ENCODE measurements at regions not wholly inside any gene's neighbourhood (a gene's known extent, or its start where the extent isn't known, plus 50 kb on each side); places are given as distances from the start of the nearest gene placed in this dataset.

DNA sequence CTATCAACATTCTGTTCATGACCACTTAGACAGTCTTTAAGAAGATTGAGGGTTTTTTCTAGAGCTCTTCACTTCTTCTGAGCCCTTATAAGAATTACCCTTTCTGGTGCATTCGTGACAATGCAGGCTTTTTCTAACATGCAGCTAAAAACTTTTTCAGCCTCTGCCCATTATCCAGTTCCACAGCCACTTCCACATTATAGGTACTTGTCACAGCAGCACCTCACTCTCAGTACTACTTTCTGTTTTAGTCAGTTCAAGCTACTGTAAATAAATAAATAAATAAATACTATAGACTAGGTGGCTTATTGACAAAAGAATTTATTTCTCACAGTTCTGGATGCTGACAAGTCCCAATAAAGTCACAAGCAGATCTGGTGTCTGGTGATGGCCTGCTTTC is 284.4 kb upstream of the PKN2 start:
- TF ChIP-seq, protein P1, sequence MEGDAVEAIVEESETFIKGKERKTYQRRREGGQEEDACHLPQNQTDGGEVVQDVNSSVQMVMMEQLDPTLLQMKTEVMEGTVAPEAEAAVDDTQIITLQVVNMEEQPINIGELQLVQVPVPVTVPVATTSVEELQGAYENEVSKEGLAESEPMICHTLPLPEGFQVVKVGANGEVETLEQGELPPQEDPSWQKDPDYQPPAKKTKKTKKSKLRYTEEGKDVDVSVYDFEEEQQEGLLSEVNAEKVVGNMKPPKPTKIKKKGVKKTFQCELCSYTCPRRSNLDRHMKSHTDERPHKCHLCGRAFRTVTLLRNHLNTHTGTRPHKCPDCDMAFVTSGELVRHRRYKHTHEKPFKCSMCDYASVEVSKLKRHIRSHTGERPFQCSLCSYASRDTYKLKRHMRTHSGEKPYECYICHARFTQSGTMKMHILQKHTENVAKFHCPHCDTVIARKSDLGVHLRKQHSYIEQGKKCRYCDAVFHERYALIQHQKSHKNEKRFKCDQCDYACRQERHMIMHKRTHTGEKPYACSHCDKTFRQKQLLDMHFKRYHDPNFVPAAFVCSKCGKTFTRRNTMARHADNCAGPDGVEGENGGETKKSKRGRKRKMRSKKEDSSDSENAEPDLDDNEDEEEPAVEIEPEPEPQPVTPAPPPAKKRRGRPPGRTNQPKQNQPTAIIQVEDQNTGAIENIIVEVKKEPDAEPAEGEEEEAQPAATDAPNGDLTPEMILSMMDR (IDR thresholded peaks at IDR 0.05), result no peak
- no peaks in the 10 kb centered on the region for H3K27me3 ChIP-seq

DNA sequence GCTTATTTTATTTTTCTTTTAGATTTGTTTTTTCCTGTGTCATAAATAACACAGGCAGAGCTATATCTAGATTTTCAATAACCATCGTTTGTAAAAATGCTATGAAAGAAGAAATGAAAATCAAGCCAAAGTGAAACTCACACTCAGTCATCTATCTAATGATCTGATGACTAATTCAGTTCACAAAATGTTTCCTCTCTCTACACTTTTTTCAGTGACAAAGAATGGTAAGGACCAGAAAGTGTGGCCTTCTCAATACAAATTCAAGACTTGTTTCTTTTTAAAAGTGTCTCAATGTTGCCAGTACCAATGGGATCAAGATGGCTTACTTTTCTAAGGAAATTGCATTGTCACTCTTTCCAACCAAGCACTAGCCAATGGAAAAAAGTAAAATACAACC is 282.8 kb upstream of the PKN2 start:
- no peak for DNase-seq (ENCODE audit: low spot score in 2 of 2)
- Histone ChIP-seq H3K36me3 (no peaks in the 10 kb centered on the region), H3K4me1 (no peaks in the 10 kb centered on the region), H3K4me3 (no peak overlapping the region), H3K9me3 (no peaks in the 10 kb centered on the region), H3K27me3 (no peaks in the 10 kb centered on the region), H3K27ac (no peak overlapping the region)
- TF ChIP-seq, protein P1 (IDR thresholded peaks at IDR 0.05), result no peak
- intact Hi-C loops (cut with DNase I), result no loop called here

More for the DNA sequence above, 284.4 kb upstream of the PKN2 start:
- intact Hi-C loops (cut with DNase I), result no loop called here
- Histone ChIP-seq H3K9me3 (no peaks in the 10 kb centered on the region), H3K36me3 (no peaks in the 10 kb centered on the region), H3K27ac (no peak overlapping the region), H3K4me1 (no peaks in the 10 kb centered on the region), H3K4me3 (no peak overlapping the region)
- DNase-seq (ENCODE audit: low spot score in 2 of 2), result no peak

DNA sequence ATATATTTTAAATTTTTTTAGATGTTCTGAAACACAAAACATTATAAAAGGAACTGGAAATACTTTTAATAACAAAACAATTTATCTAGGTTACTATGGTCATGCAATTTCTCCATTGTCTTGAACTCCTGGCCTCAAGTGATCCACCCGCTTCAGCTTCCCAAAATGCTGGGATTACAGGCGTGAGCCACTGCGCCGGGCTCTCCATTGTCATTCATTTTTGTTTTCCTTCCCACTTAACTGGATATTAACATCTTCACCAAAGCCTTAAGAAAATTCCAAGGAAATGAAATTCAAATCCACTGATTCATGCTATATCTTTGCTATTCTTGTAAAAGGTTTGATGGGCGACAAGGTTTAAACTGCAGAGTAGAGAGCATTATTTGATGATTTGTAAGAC is 279.5 kb upstream of the PKN2 start:
- no peaks in the 10 kb centered on the region for H3K27me3 ChIP-seq
- TF ChIP-seq, protein P1 (IDR thresholded peaks at IDR 0.05), result no peak
- H3K36me3 ChIP-seq, result no peaks in the 10 kb centered on the region
- intact Hi-C loops (cut with DNase I), result no loop called here
- DNase-seq (ENCODE audit: low spot score in 2 of 2), result no peak
- H3K9me3 ChIP-seq, result no peaks in the 10 kb centered on the region
- no peaks in the 10 kb centered on the region for H3K4me1 ChIP-seq
- H3K4me3 ChIP-seq, result no peak overlapping the region
- no peak overlapping the region for H3K27ac ChIP-seq

GRCh38 chr1:88407248-88407647 is 276.8 kb upstream of the PKN2 start:
- no peak overlapping the region for H3K4me3 ChIP-seq

GRCh38 chr1:88421997-88422396 is 262.1 kb upstream of the PKN2 start:
- intact Hi-C loops (cut with DNase I), result no loop called here
- Histone ChIP-seq H3K4me1 (no peaks in the 10 kb centered on the region), H3K4me3 (no peak overlapping the region), H3K36me3 (no peaks in the 10 kb centered on the region), H3K27me3 (no peaks in the 10 kb centered on the region), H3K27ac (no peak overlapping the region), H3K9me3 (peaks cover 0 to 23% of the 10 kb centered on the region in 2 donors)
- DNase-seq (ENCODE audit: low spot score in 2 of 2), result no peak
- TF ChIP-seq, protein P1 (IDR thresholded peaks at IDR 0.05), result no peak

More at GRCh38 chr1:88407248-88407647, 276.8 kb upstream of the PKN2 start:
- Histone ChIP-seq H3K27ac (no peak overlapping the region), H3K36me3 (no peaks in the 10 kb centered on the region), H3K4me1 (no peaks in the 10 kb centered on the region), H3K9me3 (no peaks in the 10 kb centered on the region), H3K27me3 (no peaks in the 10 kb centered on the region)
- intact Hi-C loops (cut with DNase I), result no loop called here
- no peak for DNase-seq (ENCODE audit: low spot score in 2 of 2)
- TF ChIP-seq, protein P1 (IDR thresholded peaks at IDR 0.05), result no peak

GRCh38 chr1:88433556-88433955 is 250.5 kb upstream of the PKN2 start:
- intact Hi-C loops (cut with DNase I), result no loop called here
- H3K36me3 ChIP-seq, result no peaks in the 10 kb centered on the region

More at GRCh38 chr1:88433556-88433955, 250.5 kb upstream of the PKN2 start:
- no peak overlapping the region for H3K27ac ChIP-seq
- TF ChIP-seq, protein P1 (IDR thresholded peaks at IDR 0.05), result no peak
- no peak overlapping the region for H3K4me3 ChIP-seq
- H3K4me1 ChIP-seq, result no peaks in the 10 kb centered on the region
- DNase-seq (ENCODE audit: low spot score in 2 of 2), result no peak
- peaks cover 0 to 9% of the 10 kb centered on the region in 2 donors for H3K9me3 ChIP-seq
- no peaks in the 10 kb centered on the region for H3K27me3 ChIP-seq

Measured in ascending aorta (tissue), 2 donors.